BE2C (cell line): ENCODE measurements at regions not wholly inside any gene's neighbourhood (a gene's known extent, or its start where the extent isn't known, plus 50 kb on each side); places are given as distances from the start of the nearest gene placed in this dataset.

ENCODE experiments used
- DNase-seq: peaks from one replicate; pipeline ENCODE4 v3.0.0-alpha.2; 2020
- H3K27me3 ChIP-seq: fragments of 250-450 bp; sonication (Bioruptor Pico); 2 replicates; pipeline ENCODE4 v1.5.1; 2020; ENCODE audit warnings: mild to moderate bottlenecking
- H3K36me3 ChIP-seq: fragments of 250-450 bp; sonication (Bioruptor Pico); 2 replicates; pipeline ENCODE4 v1.5.1; 2020; ENCODE audit warnings: mild to moderate bottlenecking
- H3K4me1 ChIP-seq: fragments of 250-450 bp; sonication (Bioruptor Pico); 2 replicates; pipeline ENCODE4 v1.5.1; 2020
- H3K4me3 ChIP-seq: 2 replicates; pipeline ENCODE4 v1.5.1; 2011; ENCODE audit warnings: low read depth, low read length
- H3K9me3 ChIP-seq: fragments of 250-450 bp; sonication (Bioruptor Pico); 2 replicates; pipeline ENCODE4 v1.5.1; 2020
- TF ChIP-seq, protein P1 (sequence below): IDR thresholded peaks from 2 replicates; pipeline ENCODE4 v1.5.1; 2012; ENCODE audit warnings: mild to moderate bottlenecking, low read depth, low read length

GRCh38 chr12:60271816-60272215, 676.0 kb downstream of the SLC16A7 start:
- Histone ChIP-seq H3K4me1 (no peaks in the 10 kb centered on the region), H3K36me3 (no peaks in the 10 kb centered on the region), H3K27me3 (no peaks in the 10 kb centered on the region), H3K9me3 (peaks cover 2% of the 10 kb centered on the region; the same call in 1 of the 2 replicates), H3K4me3 (no peak overlapping the region)
- DNase-seq, result no peak
- TF ChIP-seq, protein P1, sequence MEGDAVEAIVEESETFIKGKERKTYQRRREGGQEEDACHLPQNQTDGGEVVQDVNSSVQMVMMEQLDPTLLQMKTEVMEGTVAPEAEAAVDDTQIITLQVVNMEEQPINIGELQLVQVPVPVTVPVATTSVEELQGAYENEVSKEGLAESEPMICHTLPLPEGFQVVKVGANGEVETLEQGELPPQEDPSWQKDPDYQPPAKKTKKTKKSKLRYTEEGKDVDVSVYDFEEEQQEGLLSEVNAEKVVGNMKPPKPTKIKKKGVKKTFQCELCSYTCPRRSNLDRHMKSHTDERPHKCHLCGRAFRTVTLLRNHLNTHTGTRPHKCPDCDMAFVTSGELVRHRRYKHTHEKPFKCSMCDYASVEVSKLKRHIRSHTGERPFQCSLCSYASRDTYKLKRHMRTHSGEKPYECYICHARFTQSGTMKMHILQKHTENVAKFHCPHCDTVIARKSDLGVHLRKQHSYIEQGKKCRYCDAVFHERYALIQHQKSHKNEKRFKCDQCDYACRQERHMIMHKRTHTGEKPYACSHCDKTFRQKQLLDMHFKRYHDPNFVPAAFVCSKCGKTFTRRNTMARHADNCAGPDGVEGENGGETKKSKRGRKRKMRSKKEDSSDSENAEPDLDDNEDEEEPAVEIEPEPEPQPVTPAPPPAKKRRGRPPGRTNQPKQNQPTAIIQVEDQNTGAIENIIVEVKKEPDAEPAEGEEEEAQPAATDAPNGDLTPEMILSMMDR, result no peak

DNA sequence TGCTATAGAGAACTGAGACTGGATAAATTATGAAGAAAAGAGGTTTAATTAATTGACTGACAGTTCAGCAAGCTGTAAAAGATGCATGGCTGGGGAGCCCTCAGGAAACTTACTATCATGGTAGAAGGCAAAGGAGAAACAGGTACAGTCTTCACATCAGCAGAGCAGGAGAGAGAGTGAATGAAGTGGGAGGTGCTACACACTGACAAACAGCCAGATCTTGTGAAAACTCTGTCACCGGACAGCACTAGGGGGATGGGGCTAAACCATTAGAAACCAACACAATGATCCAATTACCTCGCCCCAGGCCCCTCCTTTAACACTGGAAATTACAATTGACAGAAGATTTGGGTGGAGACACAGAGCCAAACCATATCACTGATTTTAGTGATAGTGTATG, 682.4 kb downstream of the SLC16A7 start:
- Histone ChIP-seq H3K4me1 (no peaks in the 10 kb centered on the region), H3K9me3 (no peaks in the 10 kb centered on the region), H3K4me3 (no peak overlapping the region), H3K36me3 (no peaks in the 10 kb centered on the region), H3K27me3 (no peaks in the 10 kb centered on the region)
- no peak for DNase-seq
- TF ChIP-seq, protein P1, result no peak

DNA sequence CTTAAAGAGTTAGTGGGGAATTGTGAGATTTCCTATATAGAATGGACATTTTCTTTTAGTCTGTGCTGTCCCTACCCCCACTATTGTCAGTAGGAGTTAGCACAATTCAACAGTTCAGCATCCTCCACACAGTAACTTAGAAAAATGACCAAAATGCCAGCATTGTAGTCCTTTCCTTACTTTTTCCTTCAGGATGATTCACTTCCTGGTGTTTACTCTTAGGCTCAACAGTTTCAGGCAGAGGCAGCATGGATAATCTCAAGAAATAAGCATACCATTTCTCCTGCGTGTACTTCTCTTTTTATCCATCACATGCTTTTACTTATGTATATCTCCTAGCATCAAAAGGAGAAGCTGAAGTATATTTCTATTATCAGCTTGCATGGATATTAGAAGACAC, 683.4 kb downstream of the SLC16A7 start:
- no peaks in the 10 kb centered on the region for H3K27me3 ChIP-seq
- H3K4me1 ChIP-seq, result no peaks in the 10 kb centered on the region
- H3K4me3 ChIP-seq, result no peak overlapping the region
- H3K9me3 ChIP-seq, result no peaks in the 10 kb centered on the region
- TF ChIP-seq, protein P1, result no peak
- H3K36me3 ChIP-seq, result no peaks in the 10 kb centered on the region
- no peak for DNase-seq

DNA sequence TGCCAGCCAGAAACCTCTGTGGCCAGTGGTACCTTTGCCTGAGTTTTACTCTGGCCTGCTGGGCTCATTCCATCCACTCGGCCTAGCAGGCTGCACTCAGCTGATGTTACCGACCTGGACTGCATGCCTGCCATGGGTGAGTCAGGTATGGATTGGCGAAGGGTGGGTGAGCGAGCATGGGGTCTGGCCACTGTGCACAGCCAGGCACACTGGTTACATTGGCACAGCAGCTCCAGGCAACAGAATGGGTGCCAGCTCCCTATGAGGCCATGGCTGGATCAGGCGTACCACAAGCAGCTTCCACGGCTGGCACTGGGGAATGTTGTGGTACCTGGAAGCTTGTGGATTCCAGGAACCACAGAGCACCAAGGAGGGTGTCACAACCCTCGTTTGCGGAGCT, 685.7 kb downstream of the SLC16A7 start:
- Histone ChIP-seq H3K27me3 (no peaks in the 10 kb centered on the region), H3K9me3 (no peaks in the 10 kb centered on the region), H3K36me3 (no peaks in the 10 kb centered on the region), H3K4me3 (no peak overlapping the region), H3K4me1 (no peaks in the 10 kb centered on the region)
- TF ChIP-seq, protein P1, result no peak
- DNase-seq, result no peak

DNA sequence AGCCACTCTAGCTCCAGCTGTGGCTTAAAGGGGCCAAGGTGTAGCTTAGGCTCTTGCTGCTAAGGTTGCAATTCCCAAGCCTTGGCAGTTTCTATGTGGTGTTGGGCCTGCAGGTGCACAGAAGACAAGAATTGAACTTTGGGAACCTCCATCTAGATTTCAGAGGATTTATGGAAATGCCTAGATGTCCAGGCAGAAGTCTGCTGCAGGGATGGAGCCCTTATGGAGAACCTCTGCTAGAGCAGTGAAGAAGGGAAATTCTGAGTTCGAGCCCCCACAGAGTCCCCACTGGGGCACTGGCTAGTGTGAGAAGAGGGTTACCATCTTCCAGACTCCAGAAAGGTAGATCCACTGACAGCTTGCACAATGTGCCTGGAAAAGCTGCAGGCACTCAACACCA, 694.7 kb downstream of the SLC16A7 start:
- TF ChIP-seq, protein P1, result no peak
- Histone ChIP-seq H3K36me3 (no peaks in the 10 kb centered on the region), H3K27me3 (no peaks in the 10 kb centered on the region), H3K4me1 (no peaks in the 10 kb centered on the region), H3K4me3 (no peak overlapping the region), H3K9me3 (no peaks in the 10 kb centered on the region; the same call in 1 of the 2 replicates)
- DNase-seq, result no peak

GRCh38 chr12:60308366-60308991, 712.6 kb downstream of the SLC16A7 start:
- Histone ChIP-seq H3K27me3 (no peaks in the 10 kb centered on the region), H3K9me3 (no peaks in the 10 kb centered on the region), H3K4me3 (no peak overlapping the region), H3K36me3 (no peaks in the 10 kb centered on the region), H3K4me1 (no peaks in the 10 kb centered on the region)
- TF ChIP-seq, protein P1, result no peak
- DNase-seq, result no peak
